Neural cell (in vitro differentiated cells): ENCODE measurements at regions not wholly inside any gene's neighbourhood (a gene's known extent, or its start where the extent isn't known, plus 50 kb on each side); places are given as distances from the start of the nearest gene placed in this dataset.

Source experiments
- H2AFZ ChIP-seq: fragments of 200-600, 300-800 bp; sonication (generic), shearing (Covaris generic); 2 replicates; pipeline ENCODE4 v1.6.0; 2014; ENCODE audit warnings: low read depth, mild to moderate bottlenecking, antibody characterized with exemption, low read length, moderate library complexity
- H3F3A ChIP-seq: fragments of 200-600 bp; shearing (Covaris generic); 2 replicates; pipeline ENCODE4 v1.6.1; 2016; ENCODE audit warnings: mild to moderate bottlenecking, moderate library complexity, mixed read lengths, antibody characterized with exemption, low read length; ENCODE audit not compliant: insufficient read depth, poor library complexity, severe bottlenecking
- H3K27ac ChIP-seq: fragments of 200-600, 300-800 bp; sonication (generic), shearing (Covaris generic); 2 replicates; pipeline ENCODE4 v1.5.1; 2014; ENCODE audit warnings: mild to moderate bottlenecking, low read length, moderate library complexity
- H3K27me3 ChIP-seq: fragments of 300-800, 200-600 bp; sonication (generic), shearing (Covaris generic); 2 replicates; pipeline ENCODE4 v1.6.0; 2014; ENCODE audit warnings: mild to moderate bottlenecking, low read depth, low read length, moderate library complexity; ENCODE audit not compliant: insufficient read depth
- H3K36me3 ChIP-seq: fragments of 300-800, 200-600 bp; sonication (generic), shearing (Covaris generic); 2 replicates; pipeline ENCODE4 v1.5.1; 2014; ENCODE audit warnings: mild to moderate bottlenecking, antibody characterized with exemption, low read length, moderate library complexity; ENCODE audit not compliant: insufficient read depth
- H3K4me2 ChIP-seq: fragments of 300-800, 200-600 bp; sonication (generic), shearing (Covaris generic); 2 replicates; pipeline ENCODE4 v1.6.0; 2014; ENCODE audit warnings: mild to moderate bottlenecking, low read length
- H3K4me3 ChIP-seq: fragments of 300-800, 200-600 bp; sonication (generic), shearing (Covaris generic); 2 replicates; pipeline ENCODE4 v1.5.1; 2014; ENCODE audit warnings: mild to moderate bottlenecking, low read length, moderate library complexity
- H3K79me2 ChIP-seq: fragments of 200-600 bp; shearing (Covaris generic); replicated peaks from 2 replicates; pipeline ENCODE4 v1.6.0; 2014; ENCODE audit warnings: mild to moderate bottlenecking, low read length, moderate library complexity; ENCODE audit not compliant: insufficient read depth
- H3K9ac ChIP-seq: fragments of 300-800, 200-600 bp; sonication (generic), shearing (Covaris generic); 2 replicates; pipeline ENCODE4 v1.6.1; 2016; ENCODE audit warnings: mild to moderate bottlenecking, low read length, mixed read lengths
- H3K9me2 ChIP-seq: fragments of 200-600 bp; shearing (Covaris generic); 2 replicates; pipeline ENCODE4 v1.6.1; 2016; ENCODE audit warnings: mild to moderate bottlenecking, low read length, mixed read lengths; ENCODE audit not compliant: insufficient read depth
- H3K9me3 ChIP-seq: fragments of 200-600, 300-800 bp; sonication (generic), shearing (Covaris generic); 2 replicates; pipeline ENCODE4 v1.6.1; 2016; ENCODE audit warnings: mild to moderate bottlenecking, mixed run types, low read length, moderate library complexity, mixed read lengths
- H4K20me1 ChIP-seq: fragments of 200-600 bp; shearing (Covaris generic); 2 replicates; pipeline ENCODE4 v1.6.1; 2016; ENCODE audit warnings: mild to moderate bottlenecking, mixed run types; ENCODE audit not compliant: insufficient read depth
- CTCF ChIP-seq: fragments of 450-650 bp; IDR thresholded peaks from 2 replicates; pipeline ENCODE4 v1.5.1; 2014; ENCODE audit warnings: antibody characterized with exemption, mild to moderate bottlenecking, moderate library complexity; ENCODE audit not compliant: poor library complexity, severe bottlenecking
- EP300 ChIP-seq: fragments of 450-650 bp; conservative IDR thresholded peaks from 2 replicates; pipeline ENCODE4 v1.6.1; 2014; ENCODE audit warnings: antibody characterized with exemption, mild to moderate bottlenecking, moderate library complexity; ENCODE audit not compliant: poor library complexity, severe bottlenecking
- EZH2 ChIP-seq: fragments of 200-600, 300-800 bp; shearing (Covaris generic), sonication (generic); IDR thresholded peaks from 2 replicates; pipeline ENCODE4 v1.6.1; 2014; ENCODE audit warnings: antibody characterized with exemption, low read length, borderline replicate concordance, mild to moderate bottlenecking; ENCODE audit not compliant: insufficient read depth, poor library complexity, severe bottlenecking
- MXI1 ChIP-seq: fragments of 450-650 bp; conservative IDR thresholded peaks from 2 replicates; pipeline ENCODE4 v1.6.1; 2014; ENCODE audit warnings: antibody characterized with exemption, mild to moderate bottlenecking; ENCODE audit not compliant: poor library complexity, severe bottlenecking
- POLR2AphosphoS5 ChIP-seq: IDR thresholded peaks from 2 replicates; pipeline ENCODE4 v1.6.1; 2012
- RAD21 ChIP-seq: fragments of 450-650 bp; conservative IDR thresholded peaks from 2 replicates; pipeline ENCODE4 v1.6.1; 2014; ENCODE audit warnings: antibody characterized with exemption, mild to moderate bottlenecking, moderate library complexity
- REST ChIP-seq: IDR thresholded peaks from 2 replicates; pipeline ENCODE4 v1.6.1; 2012; ENCODE audit warnings: borderline replicate concordance
- SMC3 ChIP-seq: fragments of 450-650 bp; conservative IDR thresholded peaks from 2 replicates; pipeline ENCODE4 v1.6.1; 2014; ENCODE audit warnings: antibody characterized with exemption, mild to moderate bottlenecking, moderate library complexity; ENCODE audit not compliant: poor library complexity
- TAF1 ChIP-seq: IDR thresholded peaks from 2 replicates; pipeline ENCODE4 v1.6.1; 2012; ENCODE audit warnings: low read depth

DNA sequence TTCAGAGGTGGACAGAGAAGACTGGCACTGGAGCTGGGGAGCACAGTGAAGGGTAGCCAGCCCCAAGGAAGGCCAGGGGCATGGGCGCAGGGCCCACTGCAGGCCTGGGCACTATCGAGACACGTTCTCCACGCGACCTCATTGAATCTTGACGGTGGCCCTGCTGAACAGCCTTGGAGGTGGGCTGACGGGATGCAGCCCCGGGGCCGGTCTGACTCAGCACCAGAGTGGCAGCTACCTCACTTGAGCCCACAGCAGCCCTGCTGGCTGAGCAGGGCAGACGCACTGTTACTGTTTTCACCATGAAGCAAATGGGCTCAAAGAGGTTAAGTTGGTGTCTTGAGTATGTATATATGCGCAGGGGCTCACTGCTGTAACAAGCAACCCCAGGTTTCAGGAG lies 78.8 kb upstream of the FOXF1 start:
- Histone ChIP-seq H3K9ac (no peak overlapping the region), H3K9me2 (no peaks in the 10 kb centered on the region), H2AFZ (no peak overlapping the region), H3K4me2 (no peak overlapping the region), H3F3A (no peaks in the 10 kb centered on the region), H3K4me3 (no peak overlapping the region), H3K9me3 (no peaks in the 10 kb centered on the region), H4K20me1 (no peaks in the 10 kb centered on the region), H3K36me3 (no peaks in the 10 kb centered on the region), H3K27me3 (no peaks in the 10 kb centered on the region), H3K79me2 (no peaks in the 10 kb centered on the region), H3K27ac (no peak overlapping the region)
- TF ChIP-seq CTCF: no peak
- TF ChIP-seq SMC3: no peak
- TF ChIP-seq EP300: no peak
- no peak for TF ChIP-seq MXI1
- TF ChIP-seq REST: no peak
- no peak for TF ChIP-seq POLR2AphosphoS5
- TF ChIP-seq EZH2: no peak
- no peak for TF ChIP-seq RAD21
- TF ChIP-seq TAF1: no peak

DNA sequence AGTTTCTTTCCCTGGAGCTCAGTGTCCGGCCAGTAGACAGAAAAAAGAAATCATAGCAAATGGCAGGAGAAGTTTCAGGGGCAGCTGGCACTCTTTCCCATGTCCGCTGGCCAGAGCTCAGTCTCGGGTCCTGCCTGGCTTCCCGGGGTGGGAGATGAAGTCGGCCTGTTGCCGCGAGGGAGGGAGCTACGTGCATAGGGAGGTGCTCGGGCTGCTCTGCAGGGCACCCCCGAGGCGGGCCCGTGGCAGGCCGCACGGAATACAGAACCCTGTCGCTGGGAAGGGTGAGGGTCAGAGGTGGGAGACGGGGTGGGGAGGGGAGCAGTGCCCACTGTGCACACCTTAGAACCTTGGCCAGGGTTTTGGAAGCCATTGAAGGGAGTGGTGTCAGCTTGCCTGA lies 78.3 kb upstream of the FOXF1 start:
- no peaks in the 10 kb centered on the region for H3K9me2 ChIP-seq
- H3K9ac ChIP-seq: no peak overlapping the region
- H3K79me2 ChIP-seq: no peaks in the 10 kb centered on the region
- H4K20me1 ChIP-seq: no peaks in the 10 kb centered on the region
- H3K4me2 ChIP-seq: no peak overlapping the region
- H3K4me3 ChIP-seq: no peak overlapping the region
- no peaks in the 10 kb centered on the region for H3K9me3 ChIP-seq
- H3K36me3 ChIP-seq: no peaks in the 10 kb centered on the region
- no peak overlapping the region for H3K27ac ChIP-seq
- H3F3A ChIP-seq: no peaks in the 10 kb centered on the region
- H3K27me3 ChIP-seq: no peaks in the 10 kb centered on the region
- no peak for TF ChIP-seq POLR2AphosphoS5
- TF ChIP-seq MXI1: no peak
- no peak for TF ChIP-seq CTCF
- no peak for TF ChIP-seq SMC3
- no peak for TF ChIP-seq EP300
- no peak for TF ChIP-seq TAF1
- no peak for TF ChIP-seq RAD21
- no peak for TF ChIP-seq EZH2
- no peak for TF ChIP-seq REST
- no peak overlapping the region for H2AFZ ChIP-seq
